ENCODE measurements at regions not wholly inside any gene's neighbourhood (a gene's known extent, or its start where the extent isn't known, plus 50 kb on each side); places are given as distances from the start of the nearest gene placed in this dataset.

DNA sequence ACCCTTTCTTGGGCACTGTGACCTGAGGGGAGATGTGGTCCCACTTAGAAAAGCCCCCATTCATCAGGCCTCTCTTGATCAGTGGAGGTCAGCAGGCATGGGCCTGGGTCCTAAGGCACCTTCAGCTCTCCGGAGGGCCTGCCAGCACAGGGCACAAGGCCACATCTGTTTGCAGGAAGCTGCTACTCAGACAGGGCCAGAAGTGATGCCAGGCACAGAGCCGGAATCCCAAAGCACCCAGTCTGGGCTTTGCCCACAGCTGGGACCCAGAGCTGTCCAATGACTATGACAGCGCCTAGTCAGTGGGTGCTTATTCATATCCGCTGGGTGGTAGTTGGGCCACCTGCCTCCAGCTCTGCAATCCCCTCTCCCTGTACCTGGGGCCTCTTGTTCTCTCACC is 63.2 kb upstream of the ELN start:
- TF ChIP-seq EZH2phosphoT487 (IDR thresholded peaks at IDR 0.05; ENCODE audit: insufficient read depth, low read depth), result no peak
- no peak for TF ChIP-seq EZH2 (IDR thresholded peaks at IDR 0.05; ENCODE audit: insufficient read depth, poor library complexity, severe bottlenecking)

Measured in GM23248 (cell line).